ENCODE measurements at regions not wholly inside any gene's neighbourhood (a gene's known extent, or its start where the extent isn't known, plus 50 kb on each side); places are given as distances from the start of the nearest gene placed in this dataset.

DNA sequence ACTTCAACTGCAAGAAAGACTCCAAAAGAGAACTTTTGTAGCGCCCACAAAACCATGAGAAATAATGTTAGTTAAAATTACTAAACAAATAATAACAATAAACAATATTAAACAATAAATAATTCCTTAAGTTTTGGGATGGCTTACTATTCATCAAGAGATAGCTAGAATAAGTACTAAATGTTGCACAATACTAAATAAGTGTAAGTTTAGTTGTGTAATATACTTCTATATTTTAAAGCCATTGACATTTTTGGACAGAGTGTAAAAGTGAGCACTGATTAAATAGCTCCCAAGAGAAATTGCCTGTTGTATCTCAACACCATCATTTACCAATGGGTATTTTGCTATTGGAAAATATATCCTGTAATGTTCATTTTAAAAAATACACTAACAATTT lies 166.7 kb downstream of the ALG10 start:
- no peak for FAIRE-seq

GRCh38 chr12:34190054-34190453 lies 167.8 kb downstream of the ALG10 start:
- FAIRE-seq (no peak), DNase-seq (ENCODE audit: low spot score) (no peak)

More for the DNA sequence above, 166.7 kb downstream of the ALG10 start:
- no peak for DNase-seq (ENCODE audit: low spot score)

- FAIRE-seq (no peak), DNase-seq (ENCODE audit: low spot score) (no peak)
These were observed 176.6 kb downstream of the ALG10 start for GRCh38 chr12:34198924-34199323.

GRCh38 chr12:34203866-34204620 lies 181.7 kb downstream of the ALG10 start:
- FAIRE-seq (no peak), DNase-seq (ENCODE audit: low spot score) (no peak)

DNA sequence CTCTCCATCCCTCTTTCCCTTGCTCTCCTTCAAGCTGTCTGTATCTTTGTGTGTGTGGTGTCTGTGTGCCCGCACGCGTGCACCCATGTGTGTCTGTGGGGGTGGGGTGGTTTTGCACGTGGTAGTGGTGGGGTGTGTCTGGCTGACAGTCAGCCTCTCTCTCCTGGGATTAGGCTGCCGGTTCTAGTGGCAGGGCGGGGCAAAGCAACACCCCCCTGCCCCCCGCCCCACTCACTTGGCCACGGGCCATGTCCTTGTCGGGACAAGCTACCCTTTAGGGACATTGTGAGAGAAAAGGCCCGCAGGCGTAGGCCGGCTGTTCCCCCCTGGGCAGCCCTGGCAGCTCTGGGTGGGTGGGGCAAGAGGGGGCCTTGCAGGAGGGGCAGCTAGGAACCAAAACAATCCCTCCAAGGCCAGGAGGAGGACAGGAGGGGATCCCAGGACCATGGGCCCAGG lies 182.6 kb downstream of the ALG10 start:
- FAIRE-seq, result no peak
- no peak for DNase-seq (ENCODE audit: low spot score)

- DNase-seq (ENCODE audit: low spot score) (no peak), FAIRE-seq (no peak)
These were observed 183.1 kb downstream of the ALG10 start for GRCh38 chr12:34205401-34205800.

- DNase-seq (ENCODE audit: low spot score) (no peak), FAIRE-seq (no peak)
These were observed 183.9 kb downstream of the ALG10 start for GRCh38 chr12:34206061-34206785.

GRCh38 chr12:34207858-34208257 lies 185.6 kb downstream of the ALG10 start:
- FAIRE-seq, result no peak
- no peak for DNase-seq (ENCODE audit: low spot score)

DNA sequence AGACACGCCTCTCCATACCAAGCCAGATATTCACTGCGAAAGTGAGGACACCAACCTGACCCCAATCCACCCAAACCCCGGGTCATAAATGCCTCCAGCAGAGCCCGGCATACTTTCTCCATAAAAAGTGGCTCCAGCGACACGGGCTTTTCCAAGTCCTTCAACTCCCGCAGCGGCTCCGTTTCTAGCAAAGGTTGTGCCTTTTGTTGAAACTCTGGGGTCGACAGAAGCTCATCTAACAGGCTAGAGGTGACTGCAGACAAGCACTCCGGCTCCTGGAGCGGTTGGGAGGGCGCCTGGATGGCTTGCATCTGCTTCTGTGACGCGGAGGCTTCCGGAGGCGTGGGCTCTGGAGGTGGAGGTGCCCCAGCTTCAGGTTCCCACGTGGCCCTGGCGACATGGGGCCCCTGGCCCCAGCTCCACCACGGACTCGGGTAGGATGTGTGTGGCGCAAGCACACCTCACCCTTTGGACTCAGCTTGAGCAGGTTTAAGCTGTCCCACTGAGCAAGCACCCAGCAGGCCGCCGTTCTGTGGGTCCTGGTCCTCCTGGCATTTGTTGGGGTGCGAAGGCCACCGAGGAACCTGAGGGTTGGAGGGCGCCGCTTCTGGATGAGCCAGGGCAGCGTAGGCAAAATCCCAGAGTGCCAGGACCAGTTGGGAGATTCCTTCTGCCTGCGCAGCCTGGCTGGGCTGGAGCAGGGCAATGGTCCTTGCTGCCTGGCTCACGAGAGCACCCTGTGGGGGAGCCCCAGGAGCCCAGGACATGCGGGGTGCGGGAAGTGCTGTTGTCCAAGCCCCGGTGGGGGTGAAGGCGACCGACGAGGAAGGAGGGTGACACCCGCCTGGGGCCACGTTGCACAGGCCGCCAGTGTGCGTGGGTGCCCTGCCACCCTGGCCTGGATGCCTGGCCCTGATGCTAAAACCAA lies 186.3 kb downstream of the ALG10 start:
- DNase-seq (ENCODE audit: low spot score) (no peak), FAIRE-seq (no peak)

DNA sequence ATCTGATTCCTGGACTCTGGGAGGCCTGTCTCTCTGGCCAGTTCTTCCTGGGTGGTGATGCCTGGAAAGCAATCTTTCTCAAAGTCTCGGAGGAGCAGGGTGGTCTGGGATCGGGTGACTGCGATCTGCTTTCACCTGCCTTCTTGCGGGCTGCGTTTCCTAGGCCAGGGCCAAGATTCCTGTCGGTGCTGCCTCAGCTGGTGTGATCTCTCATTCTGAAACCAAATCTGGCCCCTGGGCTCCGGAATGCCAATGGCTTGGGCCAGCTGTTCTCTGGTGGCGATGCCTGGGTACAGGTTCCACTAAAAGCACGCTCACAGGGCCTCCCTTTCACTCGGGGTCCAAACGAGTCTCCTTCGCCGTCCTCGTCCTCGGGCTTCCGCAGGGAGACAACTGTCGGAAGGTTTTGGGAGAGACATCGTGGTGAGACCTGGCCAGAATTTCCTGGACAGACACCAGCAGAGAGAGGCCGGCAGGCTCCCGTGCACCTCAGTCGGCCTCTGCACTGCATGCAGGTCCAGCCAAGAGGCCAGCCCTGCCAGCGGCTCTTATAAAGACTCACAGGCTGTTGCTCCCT lies 187.1 kb downstream of the ALG10 start:
- no peak for DNase-seq (ENCODE audit: low spot score)
- FAIRE-seq, result no peak

- FAIRE-seq (no peak), DNase-seq (ENCODE audit: low spot score) (no peak)
These were observed 187.9 kb downstream of the ALG10 start for GRCh38 chr12:34210183-34210582.

- no peak for DNase-seq (ENCODE audit: low spot score)
- no peak for FAIRE-seq
These were observed 188.6 kb downstream of the ALG10 start for GRCh38 chr12:34210689-34211530.

DNA sequence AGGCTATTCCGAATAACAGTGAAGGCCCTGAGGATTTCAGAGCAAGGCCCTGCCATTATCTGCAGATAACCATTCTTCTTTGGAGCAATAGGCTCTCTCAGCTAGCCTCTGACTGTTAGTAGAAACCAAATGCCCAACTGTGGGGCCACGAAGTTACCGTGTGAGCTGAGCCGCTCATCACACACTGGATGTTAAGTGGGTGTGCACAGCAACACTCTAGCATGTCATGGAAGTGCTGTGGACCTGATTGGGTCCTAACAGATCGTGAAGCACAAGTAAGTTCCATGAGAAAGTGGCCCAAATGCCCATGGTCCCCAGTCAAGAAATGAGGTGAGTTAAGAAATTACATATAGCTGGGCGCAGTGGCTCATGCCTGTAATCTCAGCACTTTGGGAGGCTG lies 190.4 kb downstream of the ALG10 start:
- FAIRE-seq (no peak), DNase-seq (ENCODE audit: low spot score) (no peak)

- DNase-seq (ENCODE audit: low spot score) (no peak), FAIRE-seq (no peak)
These were observed 191.7 kb downstream of the ALG10 start for GRCh38 chr12:34214011-34214410.

GRCh38 chr12:34215213-34215892 lies 193.1 kb downstream of the ALG10 start:
- FAIRE-seq (no peak), DNase-seq (ENCODE audit: low spot score) (no peak)

GRCh38 chr12:34215893-34216285 lies 193.6 kb downstream of the ALG10 start:
- DNase-seq (ENCODE audit: low spot score) (no peak), FAIRE-seq (no peak)

DNA sequence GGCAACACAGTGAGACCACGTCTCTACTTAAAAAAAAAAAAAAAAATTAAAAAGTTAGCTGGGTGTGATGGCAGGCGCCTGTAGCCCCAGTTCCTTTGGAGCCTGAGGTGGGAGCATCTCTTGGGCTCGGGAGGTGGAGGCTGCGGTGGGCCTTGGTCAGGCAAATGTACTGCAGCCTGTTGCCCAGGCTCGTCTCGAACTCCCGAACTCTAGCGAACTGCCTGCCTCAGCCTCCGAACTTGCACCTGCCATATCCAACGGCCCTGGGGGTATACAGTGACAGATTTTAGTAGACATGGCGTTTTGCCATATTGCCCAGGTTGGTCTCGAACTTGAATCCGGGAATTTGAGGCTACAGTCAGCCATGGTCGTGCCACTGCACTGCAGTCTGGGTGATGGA lies 195.4 kb downstream of the ALG10 start:
- DNase-seq (ENCODE audit: low spot score), result no peak
- no peak for FAIRE-seq

DNA sequence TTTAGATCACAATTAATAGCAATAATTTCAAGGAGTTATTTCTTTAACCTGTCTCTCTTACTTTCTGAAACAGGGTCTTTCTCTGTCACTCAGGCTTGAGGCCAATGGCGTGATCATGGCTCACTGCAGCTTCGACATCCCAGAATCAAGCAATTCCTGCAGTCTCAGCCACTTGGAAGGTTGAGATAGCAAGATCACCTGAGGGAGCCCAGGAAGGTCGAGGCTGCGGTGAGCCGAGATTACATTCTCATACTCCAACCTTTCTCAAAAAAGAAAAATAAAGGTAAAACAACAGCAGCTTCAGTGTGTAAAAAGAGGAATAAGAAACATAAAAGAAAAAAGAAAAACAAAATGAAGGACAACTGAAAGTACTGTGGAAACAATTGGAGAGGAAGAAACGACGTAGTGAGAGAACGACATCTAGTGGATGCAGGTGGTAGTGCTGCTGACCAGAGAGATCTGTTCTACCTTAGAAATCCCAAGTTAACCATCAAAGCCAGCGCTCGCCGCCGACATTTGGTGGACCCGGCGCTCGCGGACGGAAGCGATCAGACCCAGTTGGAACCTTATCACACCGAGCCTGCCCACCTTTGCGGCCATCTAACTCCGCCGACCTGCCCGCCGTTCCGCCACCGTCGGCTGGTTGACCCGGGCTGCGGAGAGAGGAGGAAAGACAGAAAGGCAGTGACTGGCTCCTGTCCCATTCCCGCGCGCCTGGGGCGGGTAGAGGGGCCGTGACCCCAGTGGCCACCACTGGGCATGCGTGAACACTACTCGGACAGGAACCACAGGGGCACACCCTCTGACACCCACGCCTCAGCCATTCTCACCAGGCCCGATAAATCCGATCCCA lies 196.1 kb downstream of the ALG10 start:
- FAIRE-seq (no peak), DNase-seq (ENCODE audit: low spot score) (peak; percentile 52)

Data from RCC 7860 (cell line).